ENCODE measurements at regions not wholly inside any gene's neighbourhood (a gene's known extent, or its start where the extent isn't known, plus 50 kb on each side); places are given as distances from the start of the nearest gene placed in this dataset.

- no peak overlapping the region for H3K9ac ChIP-seq (ENCODE audit: low read length)
- H3K36me3 ChIP-seq (replicated peaks; ENCODE audit: insufficient read depth, low read length): no peaks in the 10 kb centered on the region
- no peaks in the 10 kb centered on the region for H3K79me2 ChIP-seq (ENCODE audit: low read length)
- no peak overlapping the region for H3K27ac ChIP-seq (ENCODE audit: low read length)
- H4K20me1 ChIP-seq (ENCODE audit: insufficient read depth, low read length): no peaks in the 10 kb centered on the region
- no peaks in the 10 kb centered on the region for H3K27me3 ChIP-seq (replicated peaks; ENCODE audit: insufficient read depth, low read length)
- no peak overlapping the region for H3K4me2 ChIP-seq (ENCODE audit: low read depth, low read length)
- no peaks in the 10 kb centered on the region for H3F3A ChIP-seq (ENCODE audit: insufficient read depth, low read length)
- TF ChIP-seq CTCF (IDR thresholded peaks at IDR 0.05; ENCODE audit: low read length) (no peak), EZH2 (optimal IDR thresholded peaks at IDR 0.05; ENCODE audit: low read depth, low read length) (no peak)
- no peaks in the 10 kb centered on the region for H3K4me1 ChIP-seq (ENCODE audit: low read length)
- H3K9me3 ChIP-seq (replicated peaks; ENCODE audit: insufficient read depth, low read length): no peaks in the 10 kb centered on the region
- H3K9me2 ChIP-seq (replicated peaks; ENCODE audit: insufficient read depth, low read length): no peaks in the 10 kb centered on the region
- H3K4me3 ChIP-seq (ENCODE audit: low read length): no peak overlapping the region
- H2AFZ ChIP-seq (ENCODE audit: low read length): no peak overlapping the region
- DNase-seq: no peak
These were observed 87.0 kb downstream of the DPPA2 start for GRCh38 chr3:109229174-109229847.

GRCh38 chr3:109234300-109234699, 82.0 kb downstream of the DPPA2 start:
- Histone ChIP-seq H3K4me3 (ENCODE audit: low read length) (no peak overlapping the region), H3K36me3 (replicated peaks; ENCODE audit: insufficient read depth, low read length) (no peaks in the 10 kb centered on the region), H3K79me2 (ENCODE audit: low read length) (no peaks in the 10 kb centered on the region), H3K9ac (ENCODE audit: low read length) (no peak overlapping the region), H2AFZ (ENCODE audit: low read length) (no peak overlapping the region), H3K4me2 (ENCODE audit: low read depth, low read length) (no peak overlapping the region), H3K9me2 (replicated peaks; ENCODE audit: insufficient read depth, low read length) (no peaks in the 10 kb centered on the region), H4K20me1 (ENCODE audit: insufficient read depth, low read length) (no peaks in the 10 kb centered on the region), H3K27ac (ENCODE audit: low read length) (no peak overlapping the region), H3K9me3 (replicated peaks; ENCODE audit: insufficient read depth, low read length) (no peaks in the 10 kb centered on the region), H3F3A (ENCODE audit: insufficient read depth, low read length) (no peaks in the 10 kb centered on the region), H3K27me3 (replicated peaks; ENCODE audit: insufficient read depth, low read length) (no peaks in the 10 kb centered on the region), H3K4me1 (ENCODE audit: low read length) (no peaks in the 10 kb centered on the region)
- DNase-seq: no peak
- TF ChIP-seq CTCF (IDR thresholded peaks at IDR 0.05; ENCODE audit: low read length): no peak
- TF ChIP-seq EZH2 (optimal IDR thresholded peaks at IDR 0.05; ENCODE audit: low read depth, low read length): no peak

GRCh38 chr3:109241459-109242186, 74.7 kb downstream of the DPPA2 start:
- Histone ChIP-seq H4K20me1 (ENCODE audit: insufficient read depth, low read length) (no peaks in the 10 kb centered on the region), H3K27me3 (replicated peaks; ENCODE audit: insufficient read depth, low read length) (no peaks in the 10 kb centered on the region), H3K79me2 (ENCODE audit: low read length) (no peaks in the 10 kb centered on the region), H3K4me2 (ENCODE audit: low read depth, low read length) (no peak overlapping the region), H3K4me1 (ENCODE audit: low read length) (no peaks in the 10 kb centered on the region), H3K36me3 (replicated peaks; ENCODE audit: insufficient read depth, low read length) (no peaks in the 10 kb centered on the region), H3F3A (ENCODE audit: insufficient read depth, low read length) (no peaks in the 10 kb centered on the region), H3K4me3 (ENCODE audit: low read length) (no peak overlapping the region), H3K9ac (ENCODE audit: low read length) (no peak overlapping the region), H3K27ac (ENCODE audit: low read length) (no peak overlapping the region), H3K9me2 (replicated peaks; ENCODE audit: insufficient read depth, low read length) (no peaks in the 10 kb centered on the region), H2AFZ (ENCODE audit: low read length) (no peak overlapping the region), H3K9me3 (replicated peaks; ENCODE audit: insufficient read depth, low read length) (no peaks in the 10 kb centered on the region)
- TF ChIP-seq EZH2phosphoT487 (IDR thresholded peaks at IDR 0.05; ENCODE audit: low read length) (no peak), CTCF (IDR thresholded peaks at IDR 0.05; ENCODE audit: low read length) (no peak), EZH2 (optimal IDR thresholded peaks at IDR 0.05; ENCODE audit: low read depth, low read length) (no peak)
- DNase-seq: no peak
